H1 (cell line): ENCODE measurements at regions not wholly inside any gene's neighbourhood (a gene's known extent, or its start where the extent isn't known, plus 50 kb on each side); places are given as distances from the start of the nearest gene placed in this dataset.

Experiments used
- CTCF ChIA-PET: fragments of 300-600 bp; sonication (Branson Sonifier 250); formaldehyde crosslinking; loops from one replicate; lab custom pipeline; 2021; ENCODE audit not compliant: partially characterized antibody; lab: Charles Lee
- POLR2A ChIA-PET: fragments of 300-600 bp; sonication (Branson Sonifier 250); formaldehyde crosslinking; loops from one replicate; lab custom pipeline; 2021; ENCODE audit warnings: inconsistent platforms; ENCODE audit not compliant: partially characterized antibody; lab: Charles Lee
- DNase-seq, 2 experiments: peaks; one replicate each; pipeline versions ENCODE4 v3.0.0 to v3.0.0-alpha.2; 2010 to 2022; ENCODE audit warnings: low spot score in 2 of 2, low read depth in 1 of 2, mixed read lengths in 1 of 2
- FAIRE-seq: peaks from 2 replicates; lab custom pipeline; 2011; peaks lifted over from hg19 to GRCh38; lab: Jason Lieb, UNC
- H2AFZ ChIP-seq: 2 replicates; pipeline ENCODE4 v1.8.1; 2012; ENCODE audit warnings: low read length, inconsistent platforms
- H2AK5ac ChIP-seq: 2 replicates; pipeline ENCODE4 v1.6.1; 2013; ENCODE audit warnings: low read depth, low read length
- H2BK120ac ChIP-seq: replicated peaks from 2 replicates; pipeline ENCODE3; 2013; ENCODE audit warnings: low read depth, low read length, inconsistent platforms
- H2BK12ac ChIP-seq: 2 replicates; pipeline ENCODE4 v1.6.1; 2013; ENCODE audit warnings: low read depth, low read length
- H2BK15ac ChIP-seq: 2 replicates; pipeline ENCODE4 v1.6.1; 2013; ENCODE audit warnings: low read length
- H2BK20ac ChIP-seq: 2 replicates; pipeline ENCODE4 v1.6.1; 2013; ENCODE audit warnings: low read length
- H2BK5ac ChIP-seq: 2 replicates; pipeline ENCODE4 v1.6.1; 2013; ENCODE audit warnings: low read depth, low read length
- H3K14ac ChIP-seq: 2 replicates; pipeline ENCODE4 v1.6.1; 2013; ENCODE audit warnings: inconsistent platforms; ENCODE audit not compliant: insufficient read length
- H3K18ac ChIP-seq: 2 replicates; pipeline ENCODE4 v1.6.1; 2013; ENCODE audit warnings: low read length; ENCODE audit errors: extremely low read depth
- H3K23ac ChIP-seq: 2 replicates; pipeline ENCODE4 v1.6.1; 2013; ENCODE audit warnings: inconsistent platforms; ENCODE audit not compliant: insufficient read length
- H3K23me2 ChIP-seq: 2 replicates; pipeline ENCODE4 v1.6.1; 2013; ENCODE audit warnings: low read depth, low read length
- H3K27ac ChIP-seq: 2 replicates; pipeline ENCODE4 v1.6.1; 2011; ENCODE audit warnings: low read depth, low read length, inconsistent platforms
- H3K27me3 ChIP-seq, 4 experiments: replicated peaks in 1 of 4; 1 replicate in 1 of 4; 2 replicates in 3 of 4; pipeline versions ENCODE4 v1.6.1 to v1.8.1; 2011 to 2013; ENCODE audit warnings: low read length in 3 of 4, mild to moderate bottlenecking in 3 of 4, inconsistent platforms in 2 of 4, mixed read lengths in 2 of 4, moderate library complexity in 1 of 4; ENCODE audit not compliant: control insufficient read depth in 3 of 4, insufficient read depth in 3 of 4; ENCODE audit errors: extremely low read depth in 1 of 4
- H3K36me3 ChIP-seq, 4 experiments: 2 replicates each; pipeline versions ENCODE4 v1.6.1 to v1.8.1; 2011 to 2013; ENCODE audit warnings: mild to moderate bottlenecking in 4 of 4, low read length in 3 of 4, moderate library complexity in 2 of 4, control low read depth in 1 of 4, inconsistent platforms in 1 of 4; ENCODE audit not compliant: insufficient read depth in 4 of 4, control insufficient read depth in 2 of 4
- H3K4ac ChIP-seq: replicated peaks from 2 replicates; pipeline ENCODE3; 2013; ENCODE audit warnings: low read length, low read depth, mixed read lengths, inconsistent platforms; ENCODE audit not compliant: insufficient read length
- H3K4me1 ChIP-seq, 4 experiments: replicated peaks in 1 of 4; 1 replicate in 1 of 4; 2 replicates in 3 of 4; pipeline versions ENCODE4 v1.6.1 to v1.8.1; 2011 to 2013; ENCODE audit warnings: low read length in 3 of 4, inconsistent platforms in 2 of 4, mixed read lengths in 1 of 4; ENCODE audit not compliant: insufficient read depth in 4 of 4, control insufficient read depth in 3 of 4
- H3K4me2 ChIP-seq, 2 experiments: 2 replicates each; pipeline versions ENCODE4 v1.6.1 to v1.8.1; 2011 to 2013; ENCODE audit warnings: low read depth in 2 of 2, low read length in 2 of 2, control low read depth in 1 of 2, inconsistent platforms in 1 of 2, mild to moderate bottlenecking in 1 of 2; ENCODE audit not compliant: insufficient read depth in 1 of 2
- H3K4me3 ChIP-seq, 4 experiments: fragments of 200-600, 300-600 bp in 1 of 4; sonication (generic), shearing (Covaris generic), sonication (Bioruptor Twin) in 1 of 4; 2 replicates each; pipeline versions ENCODE4 v1.5.1 to v1.8.1; 2011 to 2016; ENCODE audit warnings: low read length in 4 of 4, low read depth in 3 of 4, control low read depth in 2 of 4, inconsistent platforms in 2 of 4, mild to moderate bottlenecking in 2 of 4, mixed read lengths in 1 of 4, moderate library complexity in 1 of 4; ENCODE audit not compliant: insufficient read depth in 2 of 4; ENCODE audit errors: extremely low read depth in 1 of 4
- H3K56ac ChIP-seq: replicated peaks from 2 replicates; pipeline ENCODE3; 2013; ENCODE audit warnings: low read depth, mild to moderate bottlenecking, mixed read lengths, low read length, inconsistent platforms; ENCODE audit not compliant: insufficient read length
- H3K79me1 ChIP-seq: 2 replicates; pipeline ENCODE4 v1.6.1; 2013; ENCODE audit warnings: low read depth, low read length, control low read depth
- H3K79me2 ChIP-seq, 2 experiments: 2 replicates each; pipeline versions ENCODE4 v1.6.1 to v1.8.1; 2012 to 2013; ENCODE audit warnings: low read length in 2 of 2, mild to moderate bottlenecking in 2 of 2, inconsistent platforms in 1 of 2; ENCODE audit not compliant: insufficient read depth in 2 of 2, control insufficient read depth in 1 of 2
- H3K9ac ChIP-seq, 4 experiments: replicated peaks in 1 of 4; 1 replicate in 1 of 4; 2 replicates in 3 of 4; pipeline versions ENCODE4 v1.6.1 to v1.8.1; 2011 to 2013; ENCODE audit warnings: low read depth in 3 of 4, low read length in 3 of 4, control low read depth in 2 of 4, mild to moderate bottlenecking in 2 of 4, moderate library complexity in 2 of 4, inconsistent platforms in 1 of 4; ENCODE audit errors: extremely low read depth in 1 of 4
- H3K9me3 ChIP-seq, 2 experiments: 2 replicates each; pipeline versions ENCODE4 v1.6.1 to v1.8.1; 2012 to 2013; ENCODE audit warnings: mild to moderate bottlenecking in 2 of 2, moderate library complexity in 2 of 2, control low read depth in 1 of 2, inconsistent platforms in 1 of 2, low read depth in 1 of 2, low read length in 1 of 2, mixed read lengths in 1 of 2; ENCODE audit not compliant: insufficient read depth in 2 of 2
- H4K20me1 ChIP-seq, 2 experiments: replicated peaks in 1 of 2; 2 replicates each; pipeline versions ENCODE3 to v1.8.1; 2011 to 2013; ENCODE audit warnings: inconsistent platforms in 2 of 2, low read length in 2 of 2, mild to moderate bottlenecking in 1 of 2; ENCODE audit not compliant: insufficient read depth in 2 of 2, control insufficient read depth in 1 of 2
- H4K5ac ChIP-seq: 2 replicates; pipeline ENCODE4 v1.6.1; 2013; ENCODE audit warnings: low read length, low read depth, mixed read lengths, inconsistent platforms; ENCODE audit not compliant: insufficient read length
- H4K8ac ChIP-seq: 2 replicates; pipeline ENCODE4 v1.8.0; 2013; ENCODE audit warnings: mild to moderate bottlenecking, moderate library complexity, low read length, inconsistent platforms; ENCODE audit not compliant: insufficient read depth; ENCODE audit errors: extremely low read depth
- H4K91ac ChIP-seq: replicated peaks from 2 replicates; pipeline ENCODE3; 2013; ENCODE audit warnings: low read length, mixed read lengths, inconsistent platforms; ENCODE audit not compliant: insufficient read length
- BRCA1 ChIP-seq: IDR thresholded peaks from 2 replicates; pipeline ENCODE4 v1.6.1; 2012; ENCODE audit warnings: low read depth, low read length, improper control_type of control experiment
- JUND ChIP-seq: IDR thresholded peaks from 2 replicates; pipeline ENCODE4 v1.6.1; 2011; ENCODE audit warnings: mild to moderate bottlenecking, improper control_type of control experiment, low read length
- KDM4A ChIP-seq: IDR thresholded peaks from one replicate; pipeline ENCODE4 v1.7.1; 2012; ENCODE audit warnings: low read depth, mild to moderate bottlenecking, moderate library complexity, low read length, inconsistent platforms; ENCODE audit not compliant: severe bottlenecking
- WGBS, 2 experiments: shearing (Covaris generic) in 1 of 2; methylation state at CpG; one replicate each; pipeline versions ENCODE4 v1.1.6 to v1.1.7; 2013 to 2015; ENCODE audit warnings: low lambda C conversion rate in 2 of 2, mixed read lengths in 2 of 2, inconsistent platforms in 1 of 2, low coverage in 1 of 2, missing lambda C conversion rate in 1 of 2; ENCODE audit not compliant: insufficient replicate concordance in 2 of 2, insufficient coverage in 1 of 2, insufficient read length in 1 of 2; ENCODE audit errors: extremely low coverage in 1 of 2, missing lambda C conversion rate in 1 of 2; 5-methylcytosine and 5-hydroxymethylcytosine counted together
- TF ChIP-seq, protein P1 (sequence below): IDR thresholded peaks from 2 replicates; pipeline ENCODE4 v1.6.1; 2011; ENCODE audit warnings: low read length, improper control_type of control experiment

DNA sequence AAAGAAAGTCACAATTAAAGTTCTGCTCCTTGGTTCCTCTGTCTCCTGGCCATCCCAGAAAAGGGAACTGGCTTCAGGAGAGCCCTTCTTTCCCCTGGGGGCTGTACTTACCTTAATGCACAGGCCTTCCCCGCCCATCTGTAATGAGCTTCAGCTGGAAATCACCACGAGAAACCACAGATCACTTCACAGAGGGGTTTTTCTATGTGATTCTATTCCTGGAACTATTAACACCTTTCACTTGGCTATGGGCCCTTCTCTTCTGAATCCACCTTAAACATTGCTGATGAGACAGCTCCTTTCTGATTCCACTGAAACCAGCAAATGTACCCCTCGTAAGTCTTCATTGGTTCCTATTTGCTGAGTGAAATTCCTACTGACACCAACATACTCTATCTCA is 80.7 kb downstream of the FOXF2 start:
- H2BK5ac ChIP-seq: no peak overlapping the region
- no peak overlapping the region for H4K91ac ChIP-seq
- H3K4me3 ChIP-seq: no peak overlapping the region
- H3K4ac ChIP-seq: no peak overlapping the region
- H3K23ac ChIP-seq: no peak overlapping the region
- no peak overlapping the region for H2AFZ ChIP-seq
- H4K20me1 ChIP-seq: no peaks in the 10 kb centered on the region
- no peaks in the 10 kb centered on the region for H3K79me1 ChIP-seq
- no peak overlapping the region for H2BK15ac ChIP-seq
- peaks cover 3 to 7% (median 5%) of the 10 kb centered on the region in 4 experiments; a peak in 6 of 7 replicates for H3K4me1 ChIP-seq
- no peak overlapping the region for H3K4me2 ChIP-seq
- H3K56ac ChIP-seq: no peak overlapping the region
- no peaks in the 10 kb centered on the region for H3K9me3 ChIP-seq
- no peak overlapping the region for H4K5ac ChIP-seq
- no peaks in the 10 kb centered on the region; the same call in 1 of the 2 replicates for H3K23me2 ChIP-seq
- H3K27me3 ChIP-seq: no peaks in the 10 kb centered on the region
- H2AK5ac ChIP-seq: no peak overlapping the region
- H2BK120ac ChIP-seq: no peak overlapping the region
- H2BK20ac ChIP-seq: no peak overlapping the region
- no peaks in the 10 kb centered on the region for H3K36me3 ChIP-seq
- no peak overlapping the region for H3K27ac ChIP-seq
- no peak overlapping the region for H2BK12ac ChIP-seq
- H4K8ac ChIP-seq: no peak overlapping the region
- H3K9ac ChIP-seq: no peak overlapping the region
- CTCF ChIA-PET: interaction anchor here (0.6 to 2.1 kb wide), 5 partner anchors 9 to 722 kb away, joined by 3 to 4 read pairs (median 3); no protein-coding TSS in a partner anchor
- no peak overlapping the region for H3K18ac ChIP-seq
- no peak overlapping the region for H3K14ac ChIP-seq
- no peaks in the 10 kb centered on the region for H3K79me2 ChIP-seq
- DNase-seq (no peak), FAIRE-seq (no peak)
- 94% methylated on average over 3 of the region's 3 CpGs; no CpG with 5 or more reads in 1 of the 2 experiments for WGBS, 2 experiments
- POLR2A ChIA-PET: interaction anchor here (0.8 kb wide), 1 partner anchor 72 kb away, joined by 3 read pairs; no protein-coding TSS in a partner anchor
- TF ChIP-seq KDM4A (no peak), JUND (no peak), BRCA1 (no peak)
- TF ChIP-seq, protein P1, sequence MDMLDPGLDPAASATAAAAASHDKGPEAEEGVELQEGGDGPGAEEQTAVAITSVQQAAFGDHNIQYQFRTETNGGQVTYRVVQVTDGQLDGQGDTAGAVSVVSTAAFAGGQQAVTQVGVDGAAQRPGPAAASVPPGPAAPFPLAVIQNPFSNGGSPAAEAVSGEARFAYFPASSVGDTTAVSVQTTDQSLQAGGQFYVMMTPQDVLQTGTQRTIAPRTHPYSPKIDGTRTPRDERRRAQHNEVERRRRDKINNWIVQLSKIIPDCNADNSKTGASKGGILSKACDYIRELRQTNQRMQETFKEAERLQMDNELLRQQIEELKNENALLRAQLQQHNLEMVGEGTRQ: no peak
